Smooth muscle cell (in vitro differentiated cells): ENCODE measurements at regions not wholly inside any gene's neighbourhood (a gene's known extent, or its start where the extent isn't known, plus 50 kb on each side); places are given as distances from the start of the nearest gene placed in this dataset.

Experiments used
- DNase-seq: peaks from one replicate; lab custom pipeline; 2025; ENCODE audit not compliant: unreplicated experiment; lab: John Stamatoyannopoulos, UW
- H2AFZ ChIP-seq: fragments of 200-600 bp; sonication (generic); 2 replicates; pipeline ENCODE4 v1.6.0; 2016; ENCODE audit warnings: antibody characterized with exemption, low read depth, mild to moderate bottlenecking
- H3F3A ChIP-seq: fragments of 200-600 bp; sonication (generic); 2 replicates; pipeline ENCODE4 v1.6.0; 2017; ENCODE audit warnings: antibody characterized with exemption, low read depth
- H3K27ac ChIP-seq: fragments of 200-600 bp; sonication (generic); 2 replicates; pipeline ENCODE4 v1.5.1; 2016; ENCODE audit warnings: low read depth, mild to moderate bottlenecking
- H3K27me3 ChIP-seq: fragments of 200-600 bp; sonication (generic); 2 replicates; pipeline ENCODE4 v1.6.1; 2016; ENCODE audit warnings: low read depth, mild to moderate bottlenecking
- H3K36me3 ChIP-seq: fragments of 200-600 bp; sonication (generic); 2 replicates; pipeline ENCODE4 v1.5.1; 2016; ENCODE audit warnings: low read depth
- H3K4me1 ChIP-seq: fragments of 200-600 bp; sonication (generic); 2 replicates; pipeline ENCODE4 v1.5.1; 2016; ENCODE audit warnings: low read depth
- H3K4me2 ChIP-seq: fragments of 200-600 bp; sonication (generic); 2 replicates; pipeline ENCODE4 v1.6.0; 2016; ENCODE audit warnings: mild to moderate bottlenecking
- H3K4me3 ChIP-seq: fragments of 200-600 bp; sonication (generic); 2 replicates; pipeline ENCODE4 v1.5.1; 2016; ENCODE audit warnings: mild to moderate bottlenecking
- H3K79me2 ChIP-seq: fragments of 200-600 bp; sonication (generic); 2 replicates; pipeline ENCODE4 v1.6.0; 2016; ENCODE audit warnings: low read depth, mild to moderate bottlenecking
- H3K9ac ChIP-seq: fragments of 200-600 bp; sonication (generic); 2 replicates; pipeline ENCODE4 v1.6.0; 2016; ENCODE audit warnings: low read depth
- H3K9me3 ChIP-seq: fragments of 200-600 bp; sonication (generic); replicated peaks from 2 replicates; pipeline ENCODE4 v1.5.1; 2016; ENCODE audit warnings: low read depth
- H4K20me1 ChIP-seq: fragments of 200-600 bp; sonication (generic); 2 replicates; pipeline ENCODE4 v1.6.0; 2016; ENCODE audit warnings: low read depth
- CTCF ChIP-seq: fragments of 200-600 bp; sonication (generic); IDR thresholded peaks from 2 replicates; pipeline ENCODE4 v1.5.1; 2017; ENCODE audit warnings: borderline replicate concordance, mild to moderate bottlenecking, antibody characterized with exemption; ENCODE audit not compliant: insufficient read depth, poor library complexity, severe bottlenecking
- WGBS: methylation state at CpG from one replicate; pipeline ENCODE4 v1.1.7; 2016; ENCODE audit warnings: low lambda C conversion rate; 5-methylcytosine and 5-hydroxymethylcytosine counted together

- H3K9me3 ChIP-seq: no peaks in the 10 kb centered on the region
- no peak overlapping the region for H3K4me3 ChIP-seq
- DNase-seq: no peak
Observed at GRCh38 chr4:14772388-14772787, 229.9 kb upstream of the CPEB2 start.

GRCh38 chr4:14783011-14783877 lies 219.0 kb upstream of the CPEB2 start:
- Histone ChIP-seq H3K27ac (no peak overlapping the region), H3K4me3 (no peak overlapping the region), H3K79me2 (no peaks in the 10 kb centered on the region), H3K4me2 (no peak overlapping the region), H4K20me1 (no peaks in the 10 kb centered on the region), H3K9ac (no peak overlapping the region), H2AFZ (no peak overlapping the region), H3F3A (no peaks in the 10 kb centered on the region), H3K9me3 (no peaks in the 10 kb centered on the region), H3K4me1 (no peaks in the 10 kb centered on the region), H3K36me3 (no peaks in the 10 kb centered on the region), H3K27me3 (no peaks in the 10 kb centered on the region)
- WGBS: 56% methylated on average over 5 of the region's 5 CpGs
- no peak for TF ChIP-seq CTCF
- no peak for DNase-seq

More at GRCh38 chr4:14772388-14772787, 229.9 kb upstream of the CPEB2 start:
- Histone ChIP-seq H3K4me1 (peaks cover 5% of the 10 kb centered on the region), H3K79me2 (no peaks in the 10 kb centered on the region), H3K27me3 (no peaks in the 10 kb centered on the region), H3K36me3 (no peaks in the 10 kb centered on the region), H3F3A (no peaks in the 10 kb centered on the region), H3K4me2 (no peak overlapping the region), H2AFZ (no peak overlapping the region), H3K27ac (no peak overlapping the region), H3K9ac (no peak overlapping the region), H4K20me1 (no peaks in the 10 kb centered on the region)
- TF ChIP-seq CTCF: no peak
- 97% methylated on average over 2 of the region's 2 CpGs for WGBS

GRCh38 chr4:14787221-14787620 lies 215.1 kb upstream of the CPEB2 start:
- no peak overlapping the region for H3K4me3 ChIP-seq
- no peaks in the 10 kb centered on the region for H3F3A ChIP-seq
- no peak overlapping the region for H3K27ac ChIP-seq
- H3K9me3 ChIP-seq: no peaks in the 10 kb centered on the region
- no peaks in the 10 kb centered on the region for H3K79me2 ChIP-seq
- no peaks in the 10 kb centered on the region for H3K36me3 ChIP-seq
- H3K4me2 ChIP-seq: no peak overlapping the region
- H4K20me1 ChIP-seq: no peaks in the 10 kb centered on the region
- H3K4me1 ChIP-seq: no peaks in the 10 kb centered on the region
- 74% methylated on average over 4 of the region's 4 CpGs for WGBS
- DNase-seq: no peak
- no peak overlapping the region for H3K9ac ChIP-seq
- TF ChIP-seq CTCF: no peak
- no peaks in the 10 kb centered on the region for H3K27me3 ChIP-seq
- H2AFZ ChIP-seq: no peak overlapping the region

- H3K79me2 ChIP-seq: no peaks in the 10 kb centered on the region
- no peaks in the 10 kb centered on the region for H4K20me1 ChIP-seq
- TF ChIP-seq CTCF: peak; percentile 27
- H3K36me3 ChIP-seq: no peaks in the 10 kb centered on the region
- H3K9ac ChIP-seq: no peak overlapping the region
- no peak overlapping the region for H3K4me3 ChIP-seq
- no peaks in the 10 kb centered on the region for H3K27me3 ChIP-seq
- H3F3A ChIP-seq: no peaks in the 10 kb centered on the region
- H3K4me1 ChIP-seq: no peaks in the 10 kb centered on the region
- H3K9me3 ChIP-seq: no peaks in the 10 kb centered on the region
- H3K27ac ChIP-seq: no peak overlapping the region
- no peak overlapping the region for H3K4me2 ChIP-seq
- DNase-seq: no peak
- no peak overlapping the region for H2AFZ ChIP-seq
Observed at GRCh38 chr4:14787894-14788293, 214.4 kb upstream of the CPEB2 start.
